Duodenal mucosa (tissue), 2 donors: ENCODE measurements at regions not wholly inside any gene's neighbourhood (a gene's known extent, or its start where the extent isn't known, plus 50 kb on each side); places are given as distances from the start of the nearest gene placed in this dataset.

ENCODE experiments used
- H3K27ac ChIP-seq: one replicate; pipeline ENCODE4 v1.7.0; 2013; ENCODE audit warnings: low read depth, low read length
- H3K27me3 ChIP-seq, 2 donors: one replicate each; pipeline ENCODE4 v1.7.0; 2013; ENCODE audit warnings: low read length in 2 of 2, control low read depth in 1 of 2; ENCODE audit not compliant: insufficient read depth in 2 of 2, control insufficient read depth in 1 of 2
- H3K36me3 ChIP-seq, 2 donors: one replicate each; pipeline ENCODE4 v1.7.0; 2013; ENCODE audit warnings: low read length in 2 of 2, control low read depth in 1 of 2; ENCODE audit not compliant: insufficient read depth in 2 of 2, control insufficient read depth in 1 of 2
- H3K4me1 ChIP-seq, 2 donors: one replicate each; pipeline ENCODE4 v1.7.0; 2013; ENCODE audit warnings: low read length in 2 of 2, control low read depth in 1 of 2; ENCODE audit not compliant: insufficient read depth in 2 of 2, control insufficient read depth in 1 of 2
- H3K4me3 ChIP-seq, 2 donors: one replicate each; pipeline ENCODE4 v1.7.0; 2013; ENCODE audit warnings: low read length in 2 of 2, low read depth in 1 of 2
- H3K9ac ChIP-seq, 2 donors: one replicate each; pipeline ENCODE4 v1.7.0; 2013; ENCODE audit warnings: low read length in 2 of 2, low read depth in 1 of 2
- H3K9me3 ChIP-seq, 2 donors: one replicate each; pipeline ENCODE4 v1.7.0; 2013; ENCODE audit warnings: low read length in 2 of 2, control low read depth in 1 of 2; ENCODE audit not compliant: control insufficient read depth in 1 of 2

GRCh38 chr5:56461584-56461983 lies 228.5 kb upstream of the ANKRD55 start:
- Histone ChIP-seq H3K9ac (no peak overlapping the region), H3K4me3 (no peak overlapping the region), H3K27ac (no peak overlapping the region), H3K27me3 (no peaks in the 10 kb centered on the region), H3K9me3 (no peaks in the 10 kb centered on the region), H3K4me1 (peaks cover 0 to 9% of the 10 kb centered on the region in 2 donors), H3K36me3 (no peaks in the 10 kb centered on the region)

- H3K9ac ChIP-seq = no peak overlapping the region
- H3K9me3 ChIP-seq = no peaks in the 10 kb centered on the region
- no peaks in the 10 kb centered on the region for H3K36me3 ChIP-seq
- no peaks in the 10 kb centered on the region for H3K27me3 ChIP-seq
- no peak overlapping the region for H3K4me3 ChIP-seq
- peaks cover 0 to 9% of the 10 kb centered on the region in 2 donors for H3K4me1 ChIP-seq
- H3K27ac ChIP-seq = no peak overlapping the region
These were observed 227.6 kb upstream of the ANKRD55 start for GRCh38 chr5:56460681-56461191.

- Histone ChIP-seq H3K27ac (no peak overlapping the region), H3K4me3 (no peak overlapping the region), H3K27me3 (no peaks in the 10 kb centered on the region), H3K9ac (no peak overlapping the region), H3K9me3 (no peaks in the 10 kb centered on the region), H3K36me3 (no peaks in the 10 kb centered on the region), H3K4me1 (peaks cover 0 to 4% of the 10 kb centered on the region in 2 donors)
These were observed 227.0 kb upstream of the ANKRD55 start for GRCh38 chr5:56460195-56460546.

GRCh38 chr5:56459394-56460194 lies 226.5 kb upstream of the ANKRD55 start:
- no peaks in the 10 kb centered on the region for H3K27me3 ChIP-seq
- H3K4me3 ChIP-seq = no peak overlapping the region
- no peaks in the 10 kb centered on the region for H3K36me3 ChIP-seq
- H3K9ac ChIP-seq = no peak overlapping the region
- H3K4me1 ChIP-seq = no peaks in the 10 kb centered on the region
- no peak overlapping the region for H3K27ac ChIP-seq
- H3K9me3 ChIP-seq = no peaks in the 10 kb centered on the region

GRCh38 chr5:56457887-56458812 lies 225.0 kb upstream of the ANKRD55 start:
- H3K9ac ChIP-seq = no peak overlapping the region
- no peak overlapping the region for H3K27ac ChIP-seq
- no peak overlapping the region for H3K4me3 ChIP-seq
- no peaks in the 10 kb centered on the region for H3K9me3 ChIP-seq
- H3K36me3 ChIP-seq = no peaks in the 10 kb centered on the region
- no peaks in the 10 kb centered on the region for H3K4me1 ChIP-seq
- H3K27me3 ChIP-seq = no peaks in the 10 kb centered on the region

GRCh38 chr5:56456002-56456401 lies 222.9 kb upstream of the ANKRD55 start:
- Histone ChIP-seq H3K9ac (no peak overlapping the region), H3K27me3 (no peaks in the 10 kb centered on the region), H3K4me1 (no peaks in the 10 kb centered on the region), H3K36me3 (no peaks in the 10 kb centered on the region), H3K27ac (no peak overlapping the region), H3K4me3 (no peak overlapping the region), H3K9me3 (no peaks in the 10 kb centered on the region)

- H3K4me3 ChIP-seq = no peak overlapping the region
- H3K9ac ChIP-seq = no peak overlapping the region
- H3K27ac ChIP-seq = no peak overlapping the region
- no peaks in the 10 kb centered on the region for H3K27me3 ChIP-seq
- no peaks in the 10 kb centered on the region for H3K4me1 ChIP-seq
- H3K36me3 ChIP-seq = no peaks in the 10 kb centered on the region
- H3K9me3 ChIP-seq = no peaks in the 10 kb centered on the region
These were observed 222.3 kb upstream of the ANKRD55 start for GRCh38 chr5:56455417-56455816.

- no peaks in the 10 kb centered on the region for H3K4me1 ChIP-seq
- no peak overlapping the region for H3K4me3 ChIP-seq
- H3K27ac ChIP-seq = no peak overlapping the region
- H3K9ac ChIP-seq = no peak overlapping the region
- no peaks in the 10 kb centered on the region for H3K9me3 ChIP-seq
- H3K27me3 ChIP-seq = no peaks in the 10 kb centered on the region
- no peaks in the 10 kb centered on the region for H3K36me3 ChIP-seq
These were observed 221.2 kb upstream of the ANKRD55 start for GRCh38 chr5:56454219-56454862.

GRCh38 chr5:56451742-56452141 lies 218.6 kb upstream of the ANKRD55 start:
- Histone ChIP-seq H3K9me3 (no peaks in the 10 kb centered on the region), H3K27me3 (no peaks in the 10 kb centered on the region), H3K9ac (no peak overlapping the region), H3K4me1 (peaks cover 8 to 11% of the 10 kb centered on the region in 2 donors), H3K27ac (no peak overlapping the region), H3K36me3 (no peaks in the 10 kb centered on the region), H3K4me3 (no peak overlapping the region)

GRCh38 chr5:56450766-56451165 lies 217.6 kb upstream of the ANKRD55 start:
- H3K9me3 ChIP-seq = no peaks in the 10 kb centered on the region
- peaks cover 8 to 11% of the 10 kb centered on the region in 2 donors for H3K4me1 ChIP-seq
- H3K4me3 ChIP-seq = no peak overlapping the region
- H3K9ac ChIP-seq = no peak overlapping the region
- H3K36me3 ChIP-seq = no peaks in the 10 kb centered on the region
- no peak overlapping the region for H3K27ac ChIP-seq
- H3K27me3 ChIP-seq = no peaks in the 10 kb centered on the region
